ENCODE measurements at regions not wholly inside any gene's neighbourhood (a gene's known extent, or its start where the extent isn't known, plus 50 kb on each side); places are given as distances from the start of the nearest gene placed in this dataset.

DNA sequence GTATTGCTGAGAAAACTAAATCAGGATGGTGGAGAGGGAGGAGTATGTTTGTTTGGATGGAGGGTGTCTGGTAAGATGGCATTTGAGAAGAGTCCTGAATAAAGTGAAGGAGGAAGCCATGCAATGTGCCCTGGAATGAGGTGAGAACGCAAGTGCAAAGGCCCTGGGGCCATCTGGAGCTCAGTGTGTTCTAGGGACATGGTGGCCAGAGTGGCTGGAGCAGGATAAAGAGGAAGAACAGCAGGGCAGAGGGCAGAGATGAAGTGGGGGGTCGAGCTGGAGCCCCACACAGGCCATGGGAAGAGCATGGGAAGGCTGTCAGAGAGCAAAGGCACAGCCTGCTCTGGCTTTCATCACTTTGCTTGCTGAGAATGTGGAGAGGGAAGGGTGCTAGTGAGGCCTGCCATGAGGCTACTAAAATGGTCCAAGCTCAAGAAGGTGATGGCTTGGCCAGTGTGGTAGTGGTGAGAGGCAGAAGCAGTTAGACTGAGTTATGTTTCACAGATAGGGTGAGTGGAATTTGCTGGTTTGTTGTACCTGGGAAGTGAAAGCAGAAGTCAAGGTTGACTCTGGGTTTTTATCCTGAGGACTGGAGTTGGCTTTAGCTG, 234.1 kb downstream of the FOXL1 start:
- ATAC-seq (no peak), DNase-seq (no peak)
- Histone ChIP-seq H3K9me3 (no peaks in the 10 kb centered on the region), H3K36me3 (no peaks in the 10 kb centered on the region), H3K27ac (no peak overlapping the region), H3K4me1 (no peaks in the 10 kb centered on the region), H3K27me3 (peaks cover 0 to 10% (median 0%) of the 10 kb centered on the region in 9 donors), H3K4me3 (no peak overlapping the region)
- 63 to 68% (median 66%) methylated on average over 2 of the region's 2 CpGs for WGBS, 4 donors
- intact Hi-C loops (cut with DNase I) = no loop called here
- no peak for TF ChIP-seq CTCF (IDR thresholded peaks at IDR 0.05)
- no peak for TF ChIP-seq POLR2A (IDR thresholded peaks at IDR 0.05)

GRCh38 chr16:86814256-86814655, 235.9 kb downstream of the FOXL1 start:
- no peak for ATAC-seq
- no peak for DNase-seq
- Histone ChIP-seq H3K36me3 (no peaks in the 10 kb centered on the region), H3K27ac (no peak overlapping the region), H3K9me3 (no peaks in the 10 kb centered on the region), H3K27me3 (peaks cover 0 to 4% (median 0%) of the 10 kb centered on the region in 9 donors), H3K4me3 (no peak overlapping the region), H3K4me1 (peaks cover 0 to 10% (median 1%) of the 10 kb centered on the region in 12 donors)
- intact Hi-C loops (cut with DNase I) = no loop called here
- TF ChIP-seq CTCF (IDR thresholded peaks at IDR 0.05) (no peak), POLR2A (IDR thresholded peaks at IDR 0.05) (no peak)
- WGBS, 4 donors = 89 to 92% (median 91%) methylated on average over 7 of the region's 7 CpGs

- intact Hi-C loops (cut with DNase I) = no loop called here
- Histone ChIP-seq H3K27me3 (peaks cover 0 to 6% (median 0%) of the 10 kb centered on the region in 9 donors), H3K36me3 (no peaks in the 10 kb centered on the region), H3K9me3 (no peaks in the 10 kb centered on the region), H3K4me1 (peaks cover 0 to 16% (median 1%) of the 10 kb centered on the region in 12 donors), H3K27ac (no peak overlapping the region), H3K4me3 (no peak overlapping the region)
- DNase-seq = no peak
- TF ChIP-seq CTCF (IDR thresholded peaks at IDR 0.05) = no peak
- no peak for ATAC-seq
- 80 to 85% (median 82%) methylated on average over 9 of the region's 9 CpGs for WGBS, 4 donors
Observed at GRCh38 chr16:86816930-86817625, 238.7 kb downstream of the FOXL1 start.

- Histone ChIP-seq H3K4me1 (peaks cover 0 to 16% (median 1%) of the 10 kb centered on the region in 12 donors), H3K36me3 (no peaks in the 10 kb centered on the region), H3K27ac (no peak overlapping the region), H3K9me3 (no peaks in the 10 kb centered on the region), H3K27me3 (peaks cover 0 to 6% (median 0%) of the 10 kb centered on the region in 9 donors), H3K4me3 (peak overlapping the region in 1 of 12 donors; percentile 12)
- intact Hi-C loops (cut with DNase I) = no loop called here
- 30 to 46% (median 39%) methylated on average over 26 to 29 of the region's 29 CpGs for WGBS, 4 donors
- TF ChIP-seq CTCF (IDR thresholded peaks at IDR 0.05) (no peak), POLR2A (IDR thresholded peaks at IDR 0.05) (no peak)
- DNase-seq (no peak), ATAC-seq (peak in 2 of 4 donors; percentile 28 to 58)
Observed at GRCh38 chr16:86818671-86819532, 240.6 kb downstream of the FOXL1 start.

Data from heart left ventricle (tissue), 16 donors.